Cardiac fibroblast (primary cell): ENCODE measurements at regions not wholly inside any gene's neighbourhood (a gene's known extent, or its start where the extent isn't known, plus 50 kb on each side); places are given as distances from the start of the nearest gene placed in this dataset.

Experiments
- DNase-seq, 2 donors: peaks; one replicate each; pipeline versions ENCODE4 v3.0.0 to v3.0.0-alpha.2; 2010; ENCODE audit warnings: low read depth in 2 of 2
- H3K4me3 ChIP-seq, 2 donors: replicated peaks in 1 of 2; 1 replicate in 1 of 2; 2 replicates in 1 of 2; pipeline ENCODE4 v1.5.1; 2011; ENCODE audit warnings: low read depth in 2 of 2, low read length in 2 of 2, mild to moderate bottlenecking in 2 of 2, moderate library complexity in 1 of 2
- TF ChIP-seq, protein P1 (sequence below): IDR thresholded peaks from one replicate; pipeline ENCODE4 v1.5.1; 2011; ENCODE audit warnings: low read depth, mild to moderate bottlenecking, low read length, inconsistent platforms

DNA sequence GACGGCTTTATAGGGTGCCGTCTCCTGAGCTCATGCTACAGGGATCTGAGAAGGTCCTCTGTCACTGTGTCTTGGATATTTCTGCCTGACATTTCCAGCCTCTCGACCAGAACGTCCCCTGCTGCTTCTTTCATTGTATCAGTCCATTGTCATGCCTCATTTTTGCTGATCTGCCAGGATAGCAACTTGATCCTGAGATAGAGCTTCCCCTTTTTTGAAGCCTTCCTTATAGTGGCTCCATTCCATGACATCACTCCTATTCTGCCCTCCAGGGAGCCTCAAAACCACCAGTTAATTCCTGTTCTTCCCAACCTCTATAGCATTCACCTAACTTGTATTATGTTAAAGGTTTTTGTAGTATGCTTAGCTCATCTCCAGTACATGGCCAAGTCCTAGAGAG lies 431.8 kb upstream of the NOX3 start:
- DNase-seq: no peak
- TF ChIP-seq, protein P1, sequence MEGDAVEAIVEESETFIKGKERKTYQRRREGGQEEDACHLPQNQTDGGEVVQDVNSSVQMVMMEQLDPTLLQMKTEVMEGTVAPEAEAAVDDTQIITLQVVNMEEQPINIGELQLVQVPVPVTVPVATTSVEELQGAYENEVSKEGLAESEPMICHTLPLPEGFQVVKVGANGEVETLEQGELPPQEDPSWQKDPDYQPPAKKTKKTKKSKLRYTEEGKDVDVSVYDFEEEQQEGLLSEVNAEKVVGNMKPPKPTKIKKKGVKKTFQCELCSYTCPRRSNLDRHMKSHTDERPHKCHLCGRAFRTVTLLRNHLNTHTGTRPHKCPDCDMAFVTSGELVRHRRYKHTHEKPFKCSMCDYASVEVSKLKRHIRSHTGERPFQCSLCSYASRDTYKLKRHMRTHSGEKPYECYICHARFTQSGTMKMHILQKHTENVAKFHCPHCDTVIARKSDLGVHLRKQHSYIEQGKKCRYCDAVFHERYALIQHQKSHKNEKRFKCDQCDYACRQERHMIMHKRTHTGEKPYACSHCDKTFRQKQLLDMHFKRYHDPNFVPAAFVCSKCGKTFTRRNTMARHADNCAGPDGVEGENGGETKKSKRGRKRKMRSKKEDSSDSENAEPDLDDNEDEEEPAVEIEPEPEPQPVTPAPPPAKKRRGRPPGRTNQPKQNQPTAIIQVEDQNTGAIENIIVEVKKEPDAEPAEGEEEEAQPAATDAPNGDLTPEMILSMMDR: no peak
- H3K4me3 ChIP-seq: no peak overlapping the region

DNA sequence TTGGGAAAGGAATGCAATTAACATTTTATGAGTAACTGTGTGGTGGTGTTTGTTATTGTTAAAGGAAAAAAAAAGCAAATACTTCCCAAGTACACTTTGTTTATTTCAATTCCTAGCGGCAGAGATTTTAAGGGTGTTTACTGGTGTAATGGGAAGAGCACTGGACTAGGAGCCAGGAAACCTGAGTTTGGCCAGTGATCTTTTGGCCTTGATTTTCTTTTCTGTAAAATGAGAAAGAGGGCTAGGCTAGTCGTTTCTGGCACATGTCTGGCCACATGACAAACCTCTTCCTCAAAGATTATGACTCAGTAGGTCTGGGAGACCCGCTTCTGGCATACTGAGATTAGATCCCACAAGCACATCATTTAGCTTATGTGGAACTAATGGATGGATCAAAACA lies 428.1 kb upstream of the NOX3 start:
- TF ChIP-seq, protein P1: no peak
- no peak overlapping the region for H3K4me3 ChIP-seq
- peak; percentile 4 to 18 for DNase-seq

DNA sequence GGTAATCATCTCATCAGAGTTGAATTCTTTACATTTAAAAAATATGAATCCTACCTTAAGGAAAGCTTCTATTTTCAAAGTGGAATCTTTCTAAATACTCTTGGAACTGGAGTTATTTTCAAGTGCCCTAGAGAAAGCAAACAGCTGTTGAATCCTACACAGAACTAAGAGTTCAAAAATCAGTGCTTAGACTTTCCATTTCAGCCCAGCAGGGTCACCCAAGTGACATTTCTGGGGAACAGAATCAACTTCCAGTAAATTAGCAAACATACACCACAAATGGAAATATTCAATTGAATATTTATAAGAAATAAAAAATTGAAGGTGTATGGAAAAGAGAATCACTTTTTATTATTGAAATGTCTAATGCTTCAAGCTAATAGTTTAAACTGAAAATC lies 427.7 kb upstream of the NOX3 start:
- H3K4me3 ChIP-seq: no peak overlapping the region
- TF ChIP-seq, protein P1: no peak
- DNase-seq: peak in 1 of 2 donors; percentile 3

DNA sequence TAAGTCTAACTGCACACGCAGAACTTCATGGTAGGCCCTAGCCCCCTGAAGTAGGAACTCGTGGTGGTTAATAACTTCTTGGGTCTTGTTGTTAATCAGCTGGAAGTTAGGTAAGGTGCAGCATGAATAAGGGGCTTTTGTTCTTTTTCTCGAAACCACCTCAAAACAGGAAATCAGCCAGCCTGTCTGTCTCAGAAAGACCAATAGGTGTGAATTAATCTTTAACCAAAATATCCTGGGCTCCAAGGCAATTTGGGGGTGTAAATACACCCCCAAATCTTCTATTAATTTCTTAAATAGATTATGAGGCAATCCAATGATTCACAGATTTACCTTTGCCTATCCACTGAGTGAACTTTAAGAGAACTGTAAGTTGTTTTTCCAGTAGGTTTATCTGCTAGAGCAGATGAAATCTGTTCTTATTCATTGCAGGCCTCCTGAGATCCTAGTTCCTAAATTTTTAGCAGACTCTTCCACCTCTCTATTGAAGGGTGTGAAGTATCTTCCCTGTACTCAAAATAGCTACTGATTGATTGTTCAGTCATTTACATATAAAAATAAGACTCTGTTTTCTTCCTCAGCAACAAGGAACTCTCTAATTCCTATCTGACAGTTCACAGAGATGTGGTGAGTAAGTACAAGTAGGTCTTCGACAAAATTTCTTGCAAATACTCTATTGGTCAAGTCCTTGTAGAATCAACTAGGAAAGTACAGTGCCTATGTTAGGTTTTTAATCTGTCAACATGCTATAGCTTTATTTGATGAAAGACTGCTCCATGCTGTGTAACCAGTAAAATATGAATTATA lies 427.1 kb upstream of the NOX3 start:
- TF ChIP-seq, protein P1: no peak
- no peak for DNase-seq
- no peak overlapping the region for H3K4me3 ChIP-seq

DNA sequence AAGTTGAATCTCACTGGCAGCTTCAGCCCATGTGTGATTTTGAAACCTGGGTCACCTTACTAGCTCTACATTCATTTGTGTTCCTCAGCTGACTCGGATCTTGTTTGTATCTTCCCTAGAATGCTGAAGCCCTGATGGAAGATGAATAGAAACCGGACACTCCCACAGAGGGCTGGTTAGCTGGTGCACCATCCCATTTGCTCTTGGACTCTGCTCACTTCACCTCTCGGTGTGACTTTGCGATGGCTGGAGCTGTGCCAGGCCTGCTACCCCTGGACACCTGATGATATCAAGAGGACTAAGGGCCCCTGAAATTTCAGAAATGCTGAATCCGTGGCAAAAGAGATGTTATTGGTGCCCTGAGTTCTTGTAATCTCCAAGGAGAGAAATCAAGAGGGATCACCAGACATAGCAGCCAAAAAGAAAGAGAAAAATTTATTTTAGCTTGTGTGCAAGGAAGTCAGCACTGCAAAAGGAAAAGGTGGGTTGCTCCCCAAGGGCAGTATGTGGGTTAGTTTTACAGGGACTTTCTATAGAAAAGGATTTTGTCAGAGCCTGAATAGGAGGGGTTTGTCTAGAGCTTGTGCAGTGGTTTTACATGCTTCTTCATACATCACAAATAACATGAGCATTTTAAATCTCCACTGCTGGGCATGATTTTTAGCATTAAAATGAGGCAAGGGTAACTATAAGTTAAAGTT lies 426.3 kb upstream of the NOX3 start:
- H3K4me3 ChIP-seq: no peak overlapping the region

DNA sequence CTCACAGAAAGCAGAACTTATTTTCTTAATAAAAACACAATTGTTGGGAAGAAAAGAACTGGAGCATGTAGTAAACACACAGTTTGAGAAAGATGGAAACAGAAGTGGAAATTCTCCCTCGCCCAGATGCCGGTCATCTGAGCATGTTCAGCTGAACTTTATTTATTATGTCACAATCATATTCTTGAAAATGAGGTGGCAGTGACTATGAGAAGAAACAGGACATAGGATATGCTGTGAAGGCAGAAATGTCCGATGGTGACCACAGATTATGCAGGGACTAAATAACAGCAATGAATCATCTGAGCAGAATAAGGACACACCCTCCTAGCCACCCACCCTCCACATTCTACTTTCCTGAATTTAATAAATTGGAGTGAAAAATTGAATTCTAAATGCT lies 425.3 kb upstream of the NOX3 start:
- no peak overlapping the region for H3K4me3 ChIP-seq
- TF ChIP-seq, protein P1: no peak
- DNase-seq: peak; percentile 8 to 12

More for the DNA sequence above, 426.3 kb upstream of the NOX3 start:
- DNase-seq: no peak
- TF ChIP-seq, protein P1: no peak
